ENCODE measurements at regions not wholly inside any gene's neighbourhood (a gene's known extent, or its start where the extent isn't known, plus 50 kb on each side); places are given as distances from the start of the nearest gene placed in this dataset.

- WGBS = 90% methylated on average over 3 of the region's 3 CpGs
- no peak overlapping the region for H3K27ac ChIP-seq (replicated peaks in 1 of 4)
- DNase-seq (ENCODE audit: extremely low spot score) = no peak
- no peaks in the 10 kb centered on the region for H3K27me3 ChIP-seq
- H3K4me3 ChIP-seq = no peak overlapping the region
- H3K9me3 ChIP-seq = peaks cover 0 to 20% (median 8%) of the 10 kb centered on the region in 4 donors
- intact Hi-C loops (cut with DNase I) = no loop called here
- H3K4me1 ChIP-seq = no peaks in the 10 kb centered on the region
- TF ChIP-seq POLR2AphosphoS5 (IDR thresholded peaks at IDR 0.05) (no peak), EP300 (IDR thresholded peaks at IDR 0.05) (no peak), POLR2A (IDR thresholded peaks at IDR 0.05; ENCODE audit: low read depth) (no peak)
- TF ChIP-seq, protein P1, sequence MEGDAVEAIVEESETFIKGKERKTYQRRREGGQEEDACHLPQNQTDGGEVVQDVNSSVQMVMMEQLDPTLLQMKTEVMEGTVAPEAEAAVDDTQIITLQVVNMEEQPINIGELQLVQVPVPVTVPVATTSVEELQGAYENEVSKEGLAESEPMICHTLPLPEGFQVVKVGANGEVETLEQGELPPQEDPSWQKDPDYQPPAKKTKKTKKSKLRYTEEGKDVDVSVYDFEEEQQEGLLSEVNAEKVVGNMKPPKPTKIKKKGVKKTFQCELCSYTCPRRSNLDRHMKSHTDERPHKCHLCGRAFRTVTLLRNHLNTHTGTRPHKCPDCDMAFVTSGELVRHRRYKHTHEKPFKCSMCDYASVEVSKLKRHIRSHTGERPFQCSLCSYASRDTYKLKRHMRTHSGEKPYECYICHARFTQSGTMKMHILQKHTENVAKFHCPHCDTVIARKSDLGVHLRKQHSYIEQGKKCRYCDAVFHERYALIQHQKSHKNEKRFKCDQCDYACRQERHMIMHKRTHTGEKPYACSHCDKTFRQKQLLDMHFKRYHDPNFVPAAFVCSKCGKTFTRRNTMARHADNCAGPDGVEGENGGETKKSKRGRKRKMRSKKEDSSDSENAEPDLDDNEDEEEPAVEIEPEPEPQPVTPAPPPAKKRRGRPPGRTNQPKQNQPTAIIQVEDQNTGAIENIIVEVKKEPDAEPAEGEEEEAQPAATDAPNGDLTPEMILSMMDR (IDR thresholded peaks at IDR 0.05) = no peak
- no peaks in the 10 kb centered on the region for H3K36me3 ChIP-seq
Measured at GRCh38 chr18:4994710-4995109, 202.3 kb downstream of the AKAIN1 start.

DNA sequence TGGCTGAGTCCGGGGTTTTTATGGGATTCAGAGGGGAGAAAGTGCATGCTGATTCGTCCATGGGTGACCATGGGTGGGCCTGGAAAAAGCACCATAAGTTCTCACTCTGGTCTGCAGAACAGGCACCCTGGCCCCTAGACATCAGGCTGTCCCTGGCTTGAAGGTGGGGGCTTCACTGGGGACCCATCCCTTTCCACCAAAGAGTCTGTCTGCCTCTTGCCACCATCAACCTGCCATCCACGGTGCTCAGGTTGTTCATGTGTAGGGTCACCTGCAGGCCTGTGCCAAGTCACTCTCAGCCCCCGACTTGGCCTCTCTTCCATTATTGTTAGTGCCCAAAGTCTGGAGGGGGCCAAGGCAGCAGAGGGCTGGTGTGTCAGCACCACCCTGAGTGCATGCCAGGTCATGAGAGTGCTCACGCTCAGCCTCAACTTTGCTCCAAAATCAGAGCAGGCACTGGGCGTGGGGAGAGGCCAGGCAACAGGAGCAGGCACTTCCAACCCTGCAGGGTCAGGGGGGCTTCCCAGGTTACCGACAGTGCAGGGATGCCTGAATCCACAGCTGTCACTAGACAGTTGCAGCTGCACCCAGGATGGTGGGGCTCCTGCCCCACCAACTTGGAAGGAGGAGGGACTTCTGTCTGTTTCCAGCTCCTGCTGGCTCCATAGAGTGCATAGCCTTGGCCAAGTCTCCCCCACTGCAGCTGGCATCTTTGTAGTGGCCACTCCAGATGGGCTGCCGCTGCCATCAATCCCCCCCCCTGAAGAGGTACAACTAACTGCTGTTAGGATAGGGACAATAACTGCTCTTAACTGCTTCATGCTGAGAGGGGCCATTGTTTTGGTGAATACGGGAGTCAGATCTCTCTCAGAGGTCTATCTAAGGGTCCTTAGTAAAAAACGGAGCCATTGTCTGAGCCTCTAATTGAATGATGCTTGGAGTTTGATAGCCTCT, 209.3 kb downstream of the AKAIN1 start:
- intact Hi-C loops (cut with DNase I) = no loop called here
- no peak for TF ChIP-seq POLR2A (IDR thresholded peaks at IDR 0.05; ENCODE audit: low read depth)
- TF ChIP-seq POLR2AphosphoS5 (IDR thresholded peaks at IDR 0.05) = no peak
- TF ChIP-seq, protein P1 (IDR thresholded peaks at IDR 0.05) = no peak
- TF ChIP-seq EP300 (IDR thresholded peaks at IDR 0.05) = no peak
- Histone ChIP-seq H3K36me3 (no peaks in the 10 kb centered on the region), H3K27me3 (no peaks in the 10 kb centered on the region), H3K4me1 (no peaks in the 10 kb centered on the region), H3K9me3 (peaks cover 0 to 18% (median 5%) of the 10 kb centered on the region in 4 donors), H3K27ac (replicated peaks in 1 of 4) (no peak overlapping the region), H3K4me3 (no peak overlapping the region)
- WGBS = 77% methylated on average over 5 of the region's 10 CpGs
- no peak for DNase-seq (ENCODE audit: extremely low spot score)

GRCh38 chr18:4986677-4987076, 210.4 kb downstream of the AKAIN1 start:
- 60% methylated on average over 4 of the region's 6 CpGs for WGBS
- Histone ChIP-seq H3K4me3 (no peak overlapping the region), H3K27ac (replicated peaks in 1 of 4) (no peak overlapping the region), H3K36me3 (no peaks in the 10 kb centered on the region), H3K9me3 (peaks cover 0 to 15% (median 7%) of the 10 kb centered on the region in 4 donors), H3K27me3 (no peaks in the 10 kb centered on the region), H3K4me1 (no peaks in the 10 kb centered on the region)
- TF ChIP-seq POLR2A (IDR thresholded peaks at IDR 0.05; ENCODE audit: low read depth) = no peak
- no peak for TF ChIP-seq POLR2AphosphoS5 (IDR thresholded peaks at IDR 0.05)
- no peak for TF ChIP-seq EP300 (IDR thresholded peaks at IDR 0.05)
- TF ChIP-seq, protein P1 (IDR thresholded peaks at IDR 0.05) = no peak
- intact Hi-C loops (cut with DNase I) = no loop called here
- DNase-seq (ENCODE audit: extremely low spot score) = no peak

GRCh38 chr18:4986066-4986465, 211.0 kb downstream of the AKAIN1 start:
- Histone ChIP-seq H3K9me3 (peaks cover 0 to 13% (median 7%) of the 10 kb centered on the region in 4 donors), H3K27ac (replicated peaks in 1 of 4) (no peak overlapping the region), H3K27me3 (no peaks in the 10 kb centered on the region), H3K4me1 (no peaks in the 10 kb centered on the region), H3K36me3 (no peaks in the 10 kb centered on the region), H3K4me3 (no peak overlapping the region)
- TF ChIP-seq POLR2A (IDR thresholded peaks at IDR 0.05; ENCODE audit: low read depth) = no peak
- intact Hi-C loops (cut with DNase I) = no loop called here
- DNase-seq (ENCODE audit: extremely low spot score) = no peak

DNA sequence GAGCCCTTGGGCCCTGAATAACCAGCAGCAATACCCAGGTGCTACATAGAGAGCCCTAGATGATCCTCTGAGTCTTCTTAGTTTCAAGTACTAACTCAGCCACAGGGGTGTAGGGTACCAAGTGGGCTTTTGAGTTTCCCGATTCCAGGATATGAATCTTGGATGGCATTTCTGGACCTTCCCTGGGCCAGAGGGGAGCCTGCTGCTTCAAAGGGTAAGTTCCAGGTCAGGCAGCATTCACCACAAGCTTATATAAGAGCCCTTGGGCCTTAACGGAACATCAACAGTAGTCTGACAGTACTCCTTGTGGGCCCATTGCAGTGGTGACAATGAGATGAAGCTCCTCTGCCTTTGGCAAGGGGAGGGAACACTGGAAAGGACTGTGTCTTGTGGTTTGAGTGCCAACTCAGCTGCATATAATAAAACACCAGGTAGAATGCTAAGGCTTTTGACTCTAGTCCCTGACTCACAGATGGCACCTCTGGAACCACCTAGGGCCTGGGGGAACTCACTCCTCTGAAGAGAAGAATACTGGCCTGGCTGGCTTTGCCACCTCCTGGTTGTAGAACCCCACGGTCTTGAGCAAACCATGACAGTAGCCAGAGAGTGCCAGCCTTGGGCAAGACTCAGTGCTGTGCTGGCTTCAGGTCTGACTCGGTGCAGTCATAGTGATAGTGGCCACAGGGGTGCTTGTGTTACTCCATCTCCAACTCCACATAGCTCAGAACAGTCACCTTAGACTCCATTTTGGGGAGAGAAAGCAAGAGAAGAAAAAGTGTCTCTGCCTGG, 235.7 kb downstream of the AKAIN1 start:
- intact Hi-C loops (cut with DNase I) = no loop called here
- H3K27ac ChIP-seq (replicated peaks in 1 of 4) = no peak overlapping the region
- WGBS = 93% methylated on average over 4 of the region's 4 CpGs
- no peak overlapping the region for H3K4me3 ChIP-seq
- H3K4me1 ChIP-seq = no peaks in the 10 kb centered on the region
- H3K27me3 ChIP-seq = no peaks in the 10 kb centered on the region
- TF ChIP-seq EP300 (IDR thresholded peaks at IDR 0.05) (no peak), POLR2A (IDR thresholded peaks at IDR 0.05; ENCODE audit: low read depth) (no peak), POLR2AphosphoS5 (IDR thresholded peaks at IDR 0.05) (no peak)
- TF ChIP-seq, protein P1 (IDR thresholded peaks at IDR 0.05) = no peak
- DNase-seq (ENCODE audit: extremely low spot score) = no peak
- H3K9me3 ChIP-seq = peaks cover 0 to 5% (median 0%) of the 10 kb centered on the region in 4 donors
- H3K36me3 ChIP-seq = no peaks in the 10 kb centered on the region
